ENCODE measurements at regions not wholly inside any gene's neighbourhood (a gene's known extent, or its start where the extent isn't known, plus 50 kb on each side); places are given as distances from the start of the nearest gene placed in this dataset.

DNA sequence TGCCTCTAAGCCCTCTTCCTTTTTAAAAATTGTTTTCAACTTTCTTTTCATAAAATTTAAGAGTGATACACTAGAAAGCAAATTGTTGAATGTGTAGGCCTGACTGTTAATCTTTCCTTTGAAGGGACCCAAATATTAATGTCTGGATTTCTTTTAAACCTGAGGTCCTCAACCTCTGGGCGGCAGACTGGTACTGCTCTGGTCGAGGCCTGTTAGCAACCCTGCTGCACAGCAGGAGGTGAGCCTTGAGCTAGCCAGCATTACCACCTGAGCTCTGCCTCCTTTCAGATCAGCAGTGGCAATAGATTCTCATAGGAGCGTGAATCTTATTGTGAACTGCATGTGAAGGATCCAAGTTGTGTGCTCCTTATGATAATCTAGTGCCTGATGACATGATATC, 191.2 kb downstream of the MANEA start:
- TF ChIP-seq, protein P1, sequence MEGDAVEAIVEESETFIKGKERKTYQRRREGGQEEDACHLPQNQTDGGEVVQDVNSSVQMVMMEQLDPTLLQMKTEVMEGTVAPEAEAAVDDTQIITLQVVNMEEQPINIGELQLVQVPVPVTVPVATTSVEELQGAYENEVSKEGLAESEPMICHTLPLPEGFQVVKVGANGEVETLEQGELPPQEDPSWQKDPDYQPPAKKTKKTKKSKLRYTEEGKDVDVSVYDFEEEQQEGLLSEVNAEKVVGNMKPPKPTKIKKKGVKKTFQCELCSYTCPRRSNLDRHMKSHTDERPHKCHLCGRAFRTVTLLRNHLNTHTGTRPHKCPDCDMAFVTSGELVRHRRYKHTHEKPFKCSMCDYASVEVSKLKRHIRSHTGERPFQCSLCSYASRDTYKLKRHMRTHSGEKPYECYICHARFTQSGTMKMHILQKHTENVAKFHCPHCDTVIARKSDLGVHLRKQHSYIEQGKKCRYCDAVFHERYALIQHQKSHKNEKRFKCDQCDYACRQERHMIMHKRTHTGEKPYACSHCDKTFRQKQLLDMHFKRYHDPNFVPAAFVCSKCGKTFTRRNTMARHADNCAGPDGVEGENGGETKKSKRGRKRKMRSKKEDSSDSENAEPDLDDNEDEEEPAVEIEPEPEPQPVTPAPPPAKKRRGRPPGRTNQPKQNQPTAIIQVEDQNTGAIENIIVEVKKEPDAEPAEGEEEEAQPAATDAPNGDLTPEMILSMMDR (IDR thresholded peaks at IDR 0.05), result no peak
- no peak for TF ChIP-seq POLR2A (IDR thresholded peaks at IDR 0.05)

All from adrenal gland (tissue), 5 donors.